ENCODE measurements at regions not wholly inside any gene's neighbourhood (a gene's known extent, or its start where the extent isn't known, plus 50 kb on each side); places are given as distances from the start of the nearest gene placed in this dataset.

DNA sequence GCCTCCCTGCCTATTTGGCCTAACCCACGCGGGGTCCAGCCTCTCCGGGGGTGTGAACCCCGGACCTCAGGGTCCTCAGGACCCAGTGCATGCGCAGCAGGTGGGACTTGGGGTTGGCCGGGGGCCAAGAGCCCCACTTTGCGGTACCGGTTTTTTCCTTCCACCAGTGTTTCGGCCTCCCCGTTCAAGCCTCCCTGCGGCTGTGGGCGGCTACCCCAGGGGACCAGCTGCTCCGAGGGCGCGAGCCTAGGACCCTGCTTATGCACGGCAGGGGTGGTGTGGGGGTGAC is 327.3 kb downstream of the ALG10 start:
- peaks cover 0 to 73% (median 0%) of the 10 kb centered on the region in 3 donors for H3K27me3 ChIP-seq
- WGBS, 5 donors: 66 to 75% (median 69%) methylated on average over 15 to 16 of the region's 16 CpGs
- DNase-seq: no peak
- H3K4me3 ChIP-seq: no peak overlapping the region
- no peaks in the 10 kb centered on the region for H3K36me3 ChIP-seq
- peaks cover 30 to 100% (median 100%) of the 10 kb centered on the region in 4 donors for H3K9me3 ChIP-seq
- H3K4me1 ChIP-seq: no peaks in the 10 kb centered on the region
- H3K27ac ChIP-seq: no peak overlapping the region
- TF ChIP-seq POLR2A (IDR thresholded peaks at IDR 0.05) (no peak), EP300 (IDR thresholded peaks at IDR 0.05) (no peak), POLR2AphosphoS5 (IDR thresholded peaks at IDR 0.05) (no peak)
- TF ChIP-seq, protein P1, sequence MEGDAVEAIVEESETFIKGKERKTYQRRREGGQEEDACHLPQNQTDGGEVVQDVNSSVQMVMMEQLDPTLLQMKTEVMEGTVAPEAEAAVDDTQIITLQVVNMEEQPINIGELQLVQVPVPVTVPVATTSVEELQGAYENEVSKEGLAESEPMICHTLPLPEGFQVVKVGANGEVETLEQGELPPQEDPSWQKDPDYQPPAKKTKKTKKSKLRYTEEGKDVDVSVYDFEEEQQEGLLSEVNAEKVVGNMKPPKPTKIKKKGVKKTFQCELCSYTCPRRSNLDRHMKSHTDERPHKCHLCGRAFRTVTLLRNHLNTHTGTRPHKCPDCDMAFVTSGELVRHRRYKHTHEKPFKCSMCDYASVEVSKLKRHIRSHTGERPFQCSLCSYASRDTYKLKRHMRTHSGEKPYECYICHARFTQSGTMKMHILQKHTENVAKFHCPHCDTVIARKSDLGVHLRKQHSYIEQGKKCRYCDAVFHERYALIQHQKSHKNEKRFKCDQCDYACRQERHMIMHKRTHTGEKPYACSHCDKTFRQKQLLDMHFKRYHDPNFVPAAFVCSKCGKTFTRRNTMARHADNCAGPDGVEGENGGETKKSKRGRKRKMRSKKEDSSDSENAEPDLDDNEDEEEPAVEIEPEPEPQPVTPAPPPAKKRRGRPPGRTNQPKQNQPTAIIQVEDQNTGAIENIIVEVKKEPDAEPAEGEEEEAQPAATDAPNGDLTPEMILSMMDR (IDR thresholded peaks at IDR 0.05): no peak
- intact Hi-C loops (cut with DNase I; ENCODE audit: low total_unique reads): no loop called here

DNA sequence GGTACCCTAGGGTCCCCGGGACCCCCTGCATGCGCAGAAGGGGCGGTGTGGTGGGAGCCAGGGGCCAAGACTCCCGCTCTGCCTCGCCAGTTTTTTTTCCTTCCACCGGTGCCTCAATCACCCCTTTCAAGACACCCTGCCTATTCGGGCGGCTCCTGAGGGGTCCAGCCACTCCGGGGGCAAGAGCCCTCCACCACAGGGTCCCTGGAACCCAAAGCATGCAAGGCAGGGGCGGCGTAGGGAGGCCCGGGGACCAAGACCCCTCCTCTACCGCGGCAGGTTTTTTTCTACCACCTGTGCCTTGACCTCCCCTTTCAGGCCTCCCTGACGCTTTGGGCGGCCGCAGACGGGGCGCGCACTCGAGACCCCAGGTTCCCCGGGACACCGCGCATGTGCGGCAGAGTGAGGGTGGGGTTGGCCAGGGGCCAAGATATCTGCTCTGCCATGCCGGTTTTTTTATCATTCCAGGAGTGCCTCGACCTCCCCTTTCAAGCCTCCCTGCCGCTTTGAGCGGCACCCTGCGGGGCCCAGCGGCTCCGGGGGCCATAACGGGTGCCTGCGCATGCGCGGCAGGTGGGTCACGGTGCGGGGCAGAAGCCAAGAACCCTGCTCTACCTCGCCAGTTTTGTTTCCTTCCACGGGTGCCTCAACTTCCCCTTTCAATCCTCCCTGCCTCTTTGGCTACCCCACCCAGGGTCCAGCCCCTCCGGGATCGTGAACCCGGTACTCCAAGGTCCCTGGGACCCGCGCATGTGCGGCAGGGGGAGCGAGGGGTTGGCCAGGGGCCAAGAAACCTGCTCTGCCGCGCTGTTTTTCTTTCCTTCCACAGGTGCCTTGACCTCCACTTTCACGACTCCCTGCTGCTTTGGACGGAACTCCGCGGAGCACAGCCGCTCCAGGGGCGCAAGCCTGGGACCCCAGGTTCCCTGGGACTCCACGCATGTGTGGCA is 328.1 kb downstream of the ALG10 start:
- intact Hi-C loops (cut with DNase I; ENCODE audit: low total_unique reads): no loop called here

DNA sequence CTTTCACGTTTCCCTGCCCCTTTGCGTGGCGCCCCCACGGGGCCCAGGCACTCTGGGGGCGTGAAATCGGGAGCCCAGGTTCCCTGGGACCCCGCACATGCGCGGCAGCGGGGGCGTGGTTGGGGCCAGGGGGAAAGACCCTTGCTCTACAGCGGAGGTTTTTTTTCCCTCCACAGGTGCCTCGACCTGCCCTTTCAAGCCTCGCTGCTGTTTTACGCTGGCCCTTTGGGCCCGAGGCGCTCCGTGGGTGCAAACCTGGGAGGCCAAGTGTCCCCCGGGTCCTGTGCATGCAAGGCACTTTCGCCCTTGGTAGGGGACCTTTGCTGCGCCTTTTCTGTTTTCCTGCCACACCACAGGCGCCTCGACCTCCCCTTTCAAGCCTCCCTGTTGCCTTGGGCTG is 329.8 kb downstream of the ALG10 start:
- Histone ChIP-seq H3K4me3 (no peak overlapping the region), H3K27ac (no peak overlapping the region), H3K36me3 (no peaks in the 10 kb centered on the region), H3K4me1 (no peaks in the 10 kb centered on the region), H3K9me3 (peaks cover 26 to 100% (median 100%) of the 10 kb centered on the region in 4 donors), H3K27me3 (peaks cover 0 to 63% (median 0%) of the 10 kb centered on the region in 3 donors)
- intact Hi-C loops (cut with DNase I; ENCODE audit: low total_unique reads): no loop called here
- no peak for DNase-seq
- WGBS, 5 donors: 59 to 68% (median 61%) methylated on average over 21 to 23 of the region's 23 CpGs
- TF ChIP-seq EP300 (IDR thresholded peaks at IDR 0.05): no peak
- no peak for TF ChIP-seq POLR2AphosphoS5 (IDR thresholded peaks at IDR 0.05)
- TF ChIP-seq, protein P1 (IDR thresholded peaks at IDR 0.05): no peak
- no peak for TF ChIP-seq POLR2A (IDR thresholded peaks at IDR 0.05)

More for the DNA sequence above, 328.1 kb downstream of the ALG10 start:
- WGBS, 5 donors: 59 to 69% (median 65%) methylated on average over 53 to 56 of the region's 56 CpGs
- TF ChIP-seq EP300 (IDR thresholded peaks at IDR 0.05) (no peak), POLR2A (IDR thresholded peaks at IDR 0.05) (no peak), POLR2AphosphoS5 (IDR thresholded peaks at IDR 0.05) (no peak)
- TF ChIP-seq, protein P1 (IDR thresholded peaks at IDR 0.05): no peak
- Histone ChIP-seq H3K4me3 (no peak overlapping the region), H3K36me3 (no peaks in the 10 kb centered on the region), H3K4me1 (no peaks in the 10 kb centered on the region), H3K27me3 (peaks cover 0 to 76% (median 0%) of the 10 kb centered on the region in 3 donors), H3K9me3 (peaks cover 28 to 100% (median 100%) of the 10 kb centered on the region in 4 donors), H3K27ac (no peak overlapping the region)
- no peak for DNase-seq

DNA sequence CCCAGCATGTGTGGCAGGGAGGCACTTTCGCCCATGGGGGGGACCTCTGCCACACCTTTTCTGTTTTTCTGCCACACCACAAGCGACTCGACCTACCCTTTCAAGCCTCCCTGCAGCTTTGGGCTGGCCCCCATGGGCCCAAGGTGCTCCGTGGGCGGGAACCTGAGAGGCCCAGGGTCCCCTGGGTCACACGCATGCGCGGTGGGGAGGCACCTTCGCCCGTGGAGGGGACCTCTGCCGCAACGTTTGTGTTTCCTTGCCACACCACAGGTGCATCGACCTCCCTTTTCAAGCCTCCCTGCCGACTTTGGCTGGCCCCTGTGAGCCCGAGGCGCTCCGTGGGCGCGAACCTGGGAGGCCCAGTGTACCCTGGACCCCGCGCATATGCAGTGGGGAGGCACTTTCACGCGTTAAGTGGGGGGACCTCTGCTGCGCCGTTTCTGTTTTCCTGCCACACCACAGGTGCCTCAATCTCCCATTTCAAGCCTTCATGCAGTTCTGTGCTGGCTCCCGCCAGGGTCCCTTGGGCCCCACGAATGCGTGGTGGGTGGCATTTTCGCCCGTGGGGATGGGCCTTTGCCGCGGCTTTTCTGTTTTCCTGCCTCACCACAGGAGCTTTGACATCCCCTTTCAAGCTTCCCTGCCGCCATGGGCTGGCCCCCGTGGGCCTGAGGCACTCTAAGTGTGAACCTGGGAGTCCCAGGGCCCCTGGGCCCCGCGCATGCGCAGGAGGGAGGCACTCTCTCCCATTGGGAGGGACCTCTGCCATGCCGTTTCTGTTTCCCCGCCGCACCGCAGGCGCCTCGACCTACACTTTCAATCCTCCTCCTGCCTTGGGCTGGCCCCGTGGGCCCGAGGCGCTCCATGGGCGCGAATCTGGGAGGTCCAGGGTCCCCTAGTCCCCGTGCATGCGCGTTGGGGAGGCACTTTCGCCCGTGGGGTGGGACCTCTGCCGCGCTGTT is 332.2 kb downstream of the ALG10 start:
- no peaks in the 10 kb centered on the region for H3K36me3 ChIP-seq
- intact Hi-C loops (cut with DNase I; ENCODE audit: low total_unique reads): no loop called here
- WGBS, 5 donors: 60 to 71% (median 66%) methylated on average over 41 to 55 of the region's 55 CpGs
- H3K4me3 ChIP-seq: no peak overlapping the region
- no peak for DNase-seq
- no peaks in the 10 kb centered on the region for H3K4me1 ChIP-seq
- peaks cover 11 to 100% (median 99%) of the 10 kb centered on the region in 4 donors for H3K9me3 ChIP-seq
- TF ChIP-seq POLR2AphosphoS5 (IDR thresholded peaks at IDR 0.05) (no peak), EP300 (IDR thresholded peaks at IDR 0.05) (no peak), POLR2A (IDR thresholded peaks at IDR 0.05) (no peak)
- TF ChIP-seq, protein P1 (IDR thresholded peaks at IDR 0.05): no peak
- peaks cover 0 to 80% (median 0%) of the 10 kb centered on the region in 3 donors for H3K27me3 ChIP-seq
- no peak overlapping the region for H3K27ac ChIP-seq

Measured in stomach (tissue), 8 donors.